ENCODE measurements at regions not wholly inside any gene's neighbourhood (a gene's known extent, or its start where the extent isn't known, plus 50 kb on each side); places are given as distances from the start of the nearest gene placed in this dataset.

DNA sequence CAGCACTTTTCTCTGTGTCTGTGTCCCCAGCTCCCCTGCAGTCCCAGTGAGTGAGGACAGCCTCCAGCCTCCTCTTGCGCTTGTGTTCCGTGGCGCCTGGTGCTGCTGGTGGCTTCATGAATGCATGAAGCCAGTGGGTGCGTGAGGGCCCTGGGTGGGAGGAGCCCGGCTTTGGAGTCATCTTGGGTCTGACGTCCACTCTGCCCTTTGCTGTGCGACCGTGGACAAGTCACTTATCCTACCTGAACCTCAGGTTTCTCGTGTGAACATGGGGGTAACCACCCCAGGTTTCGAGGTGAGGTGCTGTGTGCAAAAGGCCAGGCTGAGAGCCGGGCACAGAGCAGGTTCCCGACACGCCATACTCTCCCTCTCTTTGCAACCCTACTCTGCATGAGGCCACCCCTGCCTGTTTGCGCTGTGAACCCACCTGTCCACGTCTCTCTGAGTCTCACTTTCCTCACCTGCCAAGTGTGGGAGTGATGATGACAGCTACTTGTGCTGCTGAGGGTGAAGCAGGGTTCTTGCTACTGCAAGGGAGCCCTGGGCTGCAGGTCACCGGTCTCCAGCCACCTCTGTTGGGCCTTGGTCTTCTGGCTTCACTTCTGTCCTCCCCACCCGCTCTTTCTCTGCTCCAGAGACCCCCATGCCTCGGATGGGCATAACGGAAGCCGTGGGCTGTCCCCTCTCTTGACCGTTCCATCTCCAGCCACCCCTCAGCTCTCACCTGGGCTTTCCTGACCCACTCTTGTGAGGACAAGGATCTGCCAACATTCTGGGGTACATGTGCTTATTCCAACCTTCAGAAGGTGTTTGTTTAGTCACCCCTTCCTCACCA is 537.6 kb downstream of the TBC1D22A start:
- DNase-seq (ENCODE audit: low read depth) = no peak
- ChIA-PET CTCF (no interaction called here), POLR2A (no interaction called here)
- Histone ChIP-seq H3K36me3 (ENCODE audit: control insufficient read depth, insufficient read depth, low read length) (no peaks in the 10 kb centered on the region), H3K4me3 (ENCODE audit: low read depth, low read length) (no peak overlapping the region), H3K27me3 (ENCODE audit: control insufficient read depth, insufficient read depth, low read length) (no peaks in the 10 kb centered on the region)
- TF ChIP-seq, protein P1, sequence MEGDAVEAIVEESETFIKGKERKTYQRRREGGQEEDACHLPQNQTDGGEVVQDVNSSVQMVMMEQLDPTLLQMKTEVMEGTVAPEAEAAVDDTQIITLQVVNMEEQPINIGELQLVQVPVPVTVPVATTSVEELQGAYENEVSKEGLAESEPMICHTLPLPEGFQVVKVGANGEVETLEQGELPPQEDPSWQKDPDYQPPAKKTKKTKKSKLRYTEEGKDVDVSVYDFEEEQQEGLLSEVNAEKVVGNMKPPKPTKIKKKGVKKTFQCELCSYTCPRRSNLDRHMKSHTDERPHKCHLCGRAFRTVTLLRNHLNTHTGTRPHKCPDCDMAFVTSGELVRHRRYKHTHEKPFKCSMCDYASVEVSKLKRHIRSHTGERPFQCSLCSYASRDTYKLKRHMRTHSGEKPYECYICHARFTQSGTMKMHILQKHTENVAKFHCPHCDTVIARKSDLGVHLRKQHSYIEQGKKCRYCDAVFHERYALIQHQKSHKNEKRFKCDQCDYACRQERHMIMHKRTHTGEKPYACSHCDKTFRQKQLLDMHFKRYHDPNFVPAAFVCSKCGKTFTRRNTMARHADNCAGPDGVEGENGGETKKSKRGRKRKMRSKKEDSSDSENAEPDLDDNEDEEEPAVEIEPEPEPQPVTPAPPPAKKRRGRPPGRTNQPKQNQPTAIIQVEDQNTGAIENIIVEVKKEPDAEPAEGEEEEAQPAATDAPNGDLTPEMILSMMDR (IDR thresholded peaks at IDR 0.05; ENCODE audit: insufficient read depth, low read depth, low read length) = no peak

DNA sequence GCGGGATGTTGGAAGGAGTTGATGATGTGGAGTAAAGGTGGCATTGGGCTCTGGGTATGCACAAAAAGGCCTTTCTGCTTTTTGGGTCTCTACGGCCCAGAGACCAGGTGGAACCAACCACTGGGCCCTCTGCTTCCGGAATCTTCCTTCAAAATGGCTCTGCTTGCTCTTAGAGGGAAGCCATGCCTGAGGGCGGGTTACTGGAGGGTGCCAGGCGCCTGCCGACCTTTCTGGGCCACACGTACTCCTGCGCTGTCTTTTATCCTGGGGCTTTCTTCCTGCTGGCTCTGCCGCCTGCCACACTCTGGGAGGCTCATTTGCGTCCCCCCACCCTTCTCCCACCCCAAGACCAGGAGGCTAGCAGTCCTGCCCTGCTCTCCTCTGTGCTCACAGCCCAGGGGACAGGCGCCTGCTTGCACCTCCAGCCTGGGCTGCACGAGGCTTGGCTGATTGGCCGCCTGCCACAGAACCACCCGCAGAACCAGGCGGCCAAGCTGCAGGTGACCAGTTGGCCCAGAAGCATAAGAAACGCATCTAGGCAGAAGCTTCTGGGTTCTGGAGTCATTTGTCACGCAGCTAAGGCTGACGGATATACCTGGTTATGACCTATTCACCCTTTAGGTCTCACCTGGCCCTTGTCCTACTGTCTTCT is 536.9 kb downstream of the TBC1D22A start:
- Histone ChIP-seq H3K27me3 (ENCODE audit: control insufficient read depth, insufficient read depth, low read length) (no peaks in the 10 kb centered on the region), H3K36me3 (ENCODE audit: control insufficient read depth, insufficient read depth, low read length) (no peaks in the 10 kb centered on the region), H3K4me3 (ENCODE audit: low read depth, low read length) (no peak overlapping the region)
- ChIA-PET POLR2A (no interaction called here), CTCF (no interaction called here)
- TF ChIP-seq, protein P1 (IDR thresholded peaks at IDR 0.05; ENCODE audit: insufficient read depth, low read depth, low read length) = no peak
- no peak for DNase-seq (ENCODE audit: low read depth)

DNA sequence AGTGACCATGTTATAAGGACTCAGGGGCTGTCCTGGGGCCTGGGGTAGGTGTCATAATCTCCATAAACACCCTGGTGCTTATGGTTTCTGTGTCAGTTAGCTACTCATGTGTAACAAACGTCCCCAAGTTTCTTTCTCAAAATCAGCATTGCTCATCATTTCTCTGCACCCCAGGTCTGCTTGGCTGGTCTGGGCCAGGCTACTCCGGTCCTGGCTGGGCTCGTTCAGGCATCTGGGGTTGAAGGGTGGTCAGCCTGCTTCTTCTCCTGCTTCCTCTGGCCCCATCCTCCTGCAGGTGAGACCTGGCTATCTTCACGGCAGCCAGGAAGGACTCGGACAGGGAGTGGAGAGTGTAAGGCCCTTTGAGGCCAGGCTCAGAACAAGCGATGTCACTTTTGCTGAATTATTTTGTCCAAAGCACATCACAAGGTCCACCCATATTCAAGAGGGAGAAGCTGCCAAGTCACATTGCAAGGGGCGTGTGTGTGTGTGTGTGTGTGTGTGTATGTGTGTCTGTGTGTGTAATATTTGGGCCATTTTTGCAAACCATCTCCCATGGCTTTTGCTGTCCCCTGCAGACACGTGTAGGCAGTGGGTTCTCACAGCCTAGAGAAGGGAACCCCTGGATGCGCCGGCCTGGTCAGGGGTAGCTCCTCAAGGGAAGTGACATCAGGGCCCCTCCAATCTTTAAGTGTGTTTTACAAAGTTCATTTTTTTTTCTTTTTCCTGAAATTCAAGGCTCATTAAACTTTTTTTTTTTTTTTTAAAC is 535.8 kb downstream of the TBC1D22A start:
- CTCF ChIA-PET = no interaction called here
- TF ChIP-seq, protein P1 (IDR thresholded peaks at IDR 0.05; ENCODE audit: insufficient read depth, low read depth, low read length) = no peak

DNA sequence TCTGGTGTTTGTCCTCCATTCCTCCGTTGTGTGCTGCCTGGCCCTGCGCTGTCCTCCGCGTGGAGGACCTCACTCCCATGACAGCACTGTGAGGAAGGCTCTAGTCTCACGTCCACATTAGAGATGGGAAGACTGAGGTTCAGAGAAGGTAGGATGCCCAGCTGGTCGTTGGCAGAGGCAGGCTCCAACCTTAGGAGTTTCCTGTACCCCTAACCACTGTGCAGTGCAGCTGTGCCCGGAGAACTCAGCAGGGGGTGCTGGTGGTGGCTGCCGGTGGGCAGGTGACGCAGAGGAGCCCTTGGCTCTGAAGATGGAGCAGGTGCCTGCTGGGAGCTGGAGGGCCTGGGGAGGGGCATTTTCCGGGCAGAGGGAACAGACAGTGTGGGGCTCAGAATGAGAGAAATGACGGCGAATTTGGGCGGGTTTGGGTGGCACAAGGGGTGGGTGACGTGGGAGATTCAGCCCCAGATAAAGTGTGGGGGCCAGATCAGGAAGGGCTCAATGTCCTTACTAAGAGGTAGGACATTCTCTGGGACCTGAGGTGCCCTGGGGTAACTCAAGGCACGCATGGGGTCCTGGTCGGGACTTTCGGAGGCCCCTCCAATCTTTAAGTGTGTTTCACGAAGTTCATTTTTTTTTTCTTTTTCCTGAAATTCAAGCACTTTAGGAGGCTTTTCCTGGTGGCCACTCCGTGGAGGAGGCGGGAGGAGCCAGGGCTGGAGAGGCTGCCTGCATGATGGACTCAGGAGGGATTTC is 535.0 kb downstream of the TBC1D22A start:
- CTCF ChIA-PET = no interaction called here
- no peak for DNase-seq (ENCODE audit: low read depth)
- Histone ChIP-seq H3K4me3 (ENCODE audit: low read depth, low read length) (no peak overlapping the region), H3K36me3 (ENCODE audit: control insufficient read depth, insufficient read depth, low read length) (no peaks in the 10 kb centered on the region), H3K27me3 (ENCODE audit: control insufficient read depth, insufficient read depth, low read length) (no peaks in the 10 kb centered on the region)
- TF ChIP-seq, protein P1 (IDR thresholded peaks at IDR 0.05; ENCODE audit: insufficient read depth, low read depth, low read length) = no peak
- POLR2A ChIA-PET = no interaction called here

More for the DNA sequence above, 535.8 kb downstream of the TBC1D22A start:
- Histone ChIP-seq H3K4me3 (ENCODE audit: low read depth, low read length) (no peak overlapping the region), H3K36me3 (ENCODE audit: control insufficient read depth, insufficient read depth, low read length) (no peaks in the 10 kb centered on the region), H3K27me3 (ENCODE audit: control insufficient read depth, insufficient read depth, low read length) (no peaks in the 10 kb centered on the region)
- no peak for DNase-seq (ENCODE audit: low read depth)
- POLR2A ChIA-PET = no interaction called here

All from BJ (cell line).